AG09309 (cell line): ENCODE measurements at regions not wholly inside any gene's neighbourhood (a gene's known extent, or its start where the extent isn't known, plus 50 kb on each side); places are given as distances from the start of the nearest gene placed in this dataset.

Experiments used
- DNase-seq: peaks from one replicate; pipeline ENCODE4 v3.0.0-alpha.2; 2010; ENCODE audit warnings: low read depth
- H3K4me3 ChIP-seq: 2 replicates; pipeline ENCODE4 v1.5.1; 2011; ENCODE audit warnings: mild to moderate bottlenecking, low read depth, low read length, moderate library complexity; ENCODE audit not compliant: control insufficient read depth
- CTCF ChIP-seq: IDR thresholded peaks from 2 replicates; pipeline ENCODE4 v1.5.1; 2011; ENCODE audit warnings: mild to moderate bottlenecking, low read depth, low read length, inconsistent platforms; ENCODE audit not compliant: insufficient read depth, control insufficient read depth; ENCODE audit errors: missing control alignments

GRCh38 chr17:71496552-71496951 lies 624.3 kb upstream of the SOX9 start:
- TF ChIP-seq CTCF: no peak
- peak; percentile 66 for DNase-seq
- H3K4me3 ChIP-seq: no peak overlapping the region

- peak; percentile 48 for DNase-seq
- no peak for TF ChIP-seq CTCF
- no peak overlapping the region for H3K4me3 ChIP-seq
Observed at GRCh38 chr17:71500761-71501555, 619.9 kb upstream of the SOX9 start.

GRCh38 chr17:71501711-71502110 lies 619.1 kb upstream of the SOX9 start:
- no peak for TF ChIP-seq CTCF
- no peak for DNase-seq
- H3K4me3 ChIP-seq: no peak overlapping the region

- no peak overlapping the region for H3K4me3 ChIP-seq
- TF ChIP-seq CTCF: no peak
- DNase-seq: no peak
Observed at GRCh38 chr17:71502443-71502842, 618.4 kb upstream of the SOX9 start.

- no peak for DNase-seq
- no peak for TF ChIP-seq CTCF
- no peak overlapping the region for H3K4me3 ChIP-seq
Observed at GRCh38 chr17:71503710-71504465, 616.9 kb upstream of the SOX9 start.

- peak; percentile 20 for DNase-seq
- H3K4me3 ChIP-seq: no peak overlapping the region
- no peak for TF ChIP-seq CTCF
Observed at GRCh38 chr17:71505200-71505599, 615.6 kb upstream of the SOX9 start.

- no peak for DNase-seq
- H3K4me3 ChIP-seq: no peak overlapping the region
- no peak for TF ChIP-seq CTCF
Observed at GRCh38 chr17:71505981-71506380, 614.8 kb upstream of the SOX9 start.
